ENCODE measurements at regions not wholly inside any gene's neighbourhood (a gene's known extent, or its start where the extent isn't known, plus 50 kb on each side); places are given as distances from the start of the nearest gene placed in this dataset.
"Not testable (repeated sequence)": the region's sequence is repeated elsewhere in the genome, so short reads cannot be mapped to it uniquely, and the experiment has no call there.

GRCh38 chr6:12485226-12485764 is 195.1 kb downstream of the EDN1 start:
- H3K4me3 Mint-ChIP-seq = no peak overlapping the region
- no peak for TF ChIP-seq CTCF (IDR thresholded peaks at IDR 0.05)
- no peak overlapping the region for H3K27ac Mint-ChIP-seq
- H3K9me3 Mint-ChIP-seq = no peaks in the 10 kb centered on the region
- DNase-seq = no peak
- no peaks in the 10 kb centered on the region for H3K4me1 Mint-ChIP-seq
- H3K36me3 Mint-ChIP-seq (ENCODE audit: low read depth) = no peaks in the 10 kb centered on the region
- peaks cover 12% of the 10 kb centered on the region for H3K27me3 Mint-ChIP-seq (ENCODE audit: low read depth, poor library complexity)

- H3K9me3 Mint-ChIP-seq = no peaks in the 10 kb centered on the region
- H3K4me3 Mint-ChIP-seq = no peak overlapping the region
- H3K36me3 Mint-ChIP-seq (ENCODE audit: low read depth) = no peaks in the 10 kb centered on the region
- H3K27me3 Mint-ChIP-seq (ENCODE audit: low read depth, poor library complexity) = peaks cover 10% of the 10 kb centered on the region
- no peak overlapping the region for H3K27ac Mint-ChIP-seq
- no peaks in the 10 kb centered on the region for H3K4me1 Mint-ChIP-seq
- DNase-seq = no peak
- TF ChIP-seq CTCF (IDR thresholded peaks at IDR 0.05) = no peak
Observed at GRCh38 chr6:12485837-12486236, 195.7 kb downstream of the EDN1 start.

GRCh38 chr6:12490351-12490903 is 200.3 kb downstream of the EDN1 start:
- Mint-ChIP-seq H3K4me1 (no peaks in the 10 kb centered on the region), H3K4me3 (no peak overlapping the region), H3K36me3 (ENCODE audit: low read depth) (no peaks in the 10 kb centered on the region), H3K9me3 (peaks cover 7% of the 10 kb centered on the region), H3K27me3 (ENCODE audit: low read depth, poor library complexity) (peaks cover 20% of the 10 kb centered on the region), H3K27ac (no peak overlapping the region)
- no peak for DNase-seq
- no peak for TF ChIP-seq CTCF (IDR thresholded peaks at IDR 0.05)

- Mint-ChIP-seq H3K27ac (no peak overlapping the region), H3K36me3 (ENCODE audit: low read depth) (peaks cover 3% of the 10 kb centered on the region), H3K4me3 (no peak overlapping the region), H3K27me3 (ENCODE audit: low read depth, poor library complexity) (peaks cover 21% of the 10 kb centered on the region), H3K4me1 (no peaks in the 10 kb centered on the region), H3K9me3 (peaks cover 14% of the 10 kb centered on the region)
- no peak for DNase-seq
- no peak for TF ChIP-seq CTCF (IDR thresholded peaks at IDR 0.05)
Observed at GRCh38 chr6:12490904-12491571, 200.9 kb downstream of the EDN1 start.

GRCh38 chr6:12492929-12493328 is 202.8 kb downstream of the EDN1 start:
- not testable (repeated sequence) for H3K27ac Mint-ChIP-seq
- H3K27me3 Mint-ChIP-seq (ENCODE audit: low read depth, poor library complexity) = peaks cover 23% of the 10 kb centered on the region
- H3K9me3 Mint-ChIP-seq = peaks cover 29% of the 10 kb centered on the region

GRCh38 chr6:12493446-12493845 is 203.3 kb downstream of the EDN1 start:
- Mint-ChIP-seq H3K9me3 (peaks cover 32% of the 10 kb centered on the region), H3K4me3 (no peak overlapping the region), H3K36me3 (ENCODE audit: low read depth) (peaks cover 3% of the 10 kb centered on the region), H3K27ac (no peak overlapping the region), H3K4me1 (no peaks in the 10 kb centered on the region), H3K27me3 (ENCODE audit: low read depth, poor library complexity) (peaks cover 25% of the 10 kb centered on the region)
- DNase-seq = no peak
- no peak for TF ChIP-seq CTCF (IDR thresholded peaks at IDR 0.05)

More at GRCh38 chr6:12492929-12493328, 202.8 kb downstream of the EDN1 start:
- not testable (repeated sequence) for H3K4me1 Mint-ChIP-seq; H3K4me3 Mint-ChIP-seq; DNase-seq; H3K36me3 Mint-ChIP-seq (ENCODE audit: low read depth)

All from nephron progenitor cell (in vitro differentiated cells).